ENCODE measurements at regions not wholly inside any gene's neighbourhood (a gene's known extent, or its start where the extent isn't known, plus 50 kb on each side); places are given as distances from the start of the nearest gene placed in this dataset.

DNA sequence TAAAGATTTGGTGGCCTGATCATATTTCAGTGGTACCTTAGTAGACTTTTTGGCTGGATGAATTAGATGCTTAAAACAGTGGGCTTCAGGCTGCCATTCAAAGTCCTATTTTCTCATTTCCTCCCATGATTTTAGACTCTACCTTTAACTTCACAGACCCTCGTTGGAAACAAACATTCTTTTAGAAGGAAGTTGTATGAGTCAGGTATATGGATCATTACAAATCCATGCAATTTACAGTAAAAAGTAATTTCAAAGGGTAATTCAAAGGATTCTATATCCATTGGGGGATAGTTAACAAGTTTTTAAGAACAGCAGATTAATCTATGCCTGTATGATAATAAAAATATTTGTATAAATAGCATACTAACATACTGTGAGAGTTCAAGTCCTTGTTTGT, 216.9 kb upstream of the RRP15 start:
- no peak for TF ChIP-seq CTCF (IDR thresholded peaks at IDR 0.05)

GRCh38 chr1:218069180-218069579, 215.9 kb upstream of the RRP15 start:
- no peak for TF ChIP-seq CTCF (IDR thresholded peaks at IDR 0.05)

DNA sequence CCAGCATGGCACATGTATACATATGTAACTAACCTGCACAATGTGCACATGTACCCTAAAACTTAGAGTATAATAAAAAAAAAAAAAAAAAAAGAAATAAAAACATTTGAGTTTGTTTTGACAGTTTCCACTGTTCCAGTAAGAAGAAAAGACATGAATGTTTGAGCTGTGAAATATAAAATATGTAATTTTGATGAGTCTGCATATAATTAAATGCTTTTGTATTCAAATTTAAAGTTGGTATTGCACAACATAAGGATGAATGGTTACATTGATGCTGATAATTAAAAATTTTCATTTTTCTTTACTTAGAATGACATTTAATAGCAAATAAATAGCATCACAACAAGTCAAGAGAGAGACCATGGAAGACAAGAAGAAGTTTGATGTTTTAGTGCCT, 212.0 kb upstream of the RRP15 start:
- no peak for TF ChIP-seq CTCF (IDR thresholded peaks at IDR 0.05)

DNA sequence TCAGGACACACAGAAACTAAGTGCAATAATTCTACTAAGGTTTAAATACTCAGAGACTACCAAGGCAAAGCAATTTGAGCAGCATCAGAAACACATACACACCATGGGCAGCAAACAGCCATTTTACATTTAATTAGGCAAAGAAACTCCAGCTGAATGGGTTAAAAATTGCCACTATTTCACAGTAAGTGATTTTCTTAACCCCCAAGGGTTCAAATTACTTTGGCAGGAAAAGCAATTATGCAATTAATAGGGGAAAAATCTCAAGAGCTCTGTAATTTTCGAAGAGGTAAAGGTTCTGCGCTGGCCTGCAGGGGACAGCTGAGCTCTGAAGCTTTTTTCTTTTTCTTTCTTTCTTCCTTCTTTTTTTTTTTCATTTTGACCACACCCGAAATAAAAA, 206.2 kb upstream of the RRP15 start:
- no peak for TF ChIP-seq CTCF (IDR thresholded peaks at IDR 0.05)

DNA sequence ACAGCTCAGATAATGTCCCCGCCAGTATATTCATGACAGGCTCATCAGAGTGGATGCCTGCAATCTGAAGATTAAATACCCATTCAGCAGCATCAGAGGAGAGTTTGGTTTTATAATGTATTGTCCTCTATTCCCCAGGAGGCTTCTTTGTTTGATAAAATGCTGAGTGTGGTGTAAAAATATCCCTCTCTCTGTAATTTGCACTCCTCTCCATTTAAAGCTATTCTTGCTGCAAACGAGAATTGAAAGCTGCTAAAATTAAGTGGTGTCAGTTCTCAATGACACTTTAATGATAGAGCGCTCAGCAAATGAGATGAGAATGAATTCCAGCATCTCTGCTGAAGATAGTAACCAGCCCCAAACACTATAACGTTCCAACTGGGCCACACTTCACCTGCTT, 205.7 kb upstream of the RRP15 start:
- no peak for TF ChIP-seq CTCF (IDR thresholded peaks at IDR 0.05)

DNA sequence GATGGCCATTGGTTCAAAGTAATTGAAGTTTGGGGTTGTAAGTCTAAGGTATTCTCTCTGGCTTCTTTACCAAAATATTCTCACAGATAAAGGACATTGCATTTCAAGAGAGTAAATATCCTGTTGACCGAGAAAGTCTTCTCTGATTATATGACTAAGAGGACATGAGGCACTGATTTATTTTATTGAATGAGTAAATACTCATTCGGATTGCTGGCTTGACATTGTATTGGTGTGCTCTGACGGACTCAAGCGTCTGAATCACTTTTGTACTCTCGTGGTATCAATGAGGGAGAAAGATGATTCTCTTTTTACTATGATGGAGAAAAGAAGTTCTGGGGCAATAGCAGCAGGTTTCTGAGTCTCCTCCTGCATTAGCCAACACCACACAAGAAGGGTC, 205.3 kb upstream of the RRP15 start:
- TF ChIP-seq CTCF (IDR thresholded peaks at IDR 0.05): no peak

- no peak for TF ChIP-seq CTCF (IDR thresholded peaks at IDR 0.05)
Observed at GRCh38 chr1:218080863-218081262, 204.2 kb upstream of the RRP15 start.

- TF ChIP-seq CTCF (IDR thresholded peaks at IDR 0.05): no peak
Observed at GRCh38 chr1:218081358-218081757, 203.7 kb upstream of the RRP15 start.

Measured in LNCAP (cell line).